Left lung (tissue), 4 donors: ENCODE measurements at regions not wholly inside any gene's neighbourhood (a gene's known extent, or its start where the extent isn't known, plus 50 kb on each side); places are given as distances from the start of the nearest gene placed in this dataset.

Experiments
- ATAC-seq: fragments of 200-7000 bp; cut with Tn5 transposase; one replicate; pipeline ENCODE4 v1.9.1; 2020; ENCODE audit warnings: moderate library complexity
- DNase-seq, 4 donors: peaks; one replicate each; pipeline ENCODE4 v3.0.0-alpha.2; 2013 to 2020
- H3K27ac ChIP-seq, 2 donors: fragments of 200-600 bp; sonication (generic) in 1 of 2; one replicate each; pipeline versions ENCODE4 v1.5.0 to v1.8.0; 2020 to 2021
- H3K27me3 ChIP-seq, 2 donors: fragments of 200-600 bp; sonication (generic) in 1 of 2; one replicate each; pipeline versions ENCODE4 v1.5.0 to v1.8.0; 2020 to 2021
- H3K36me3 ChIP-seq, 2 donors: fragments of 200-600 bp; sonication (generic) in 1 of 2; one replicate each; pipeline versions ENCODE4 v1.5.0 to v1.8.0; 2020 to 2021
- H3K4me1 ChIP-seq, 2 donors: fragments of 200-600 bp; one replicate each; pipeline ENCODE4 v1.8.0; 2021
- H3K4me3 ChIP-seq, 2 donors: fragments of 200-600 bp; sonication (generic) in 1 of 2; one replicate each; pipeline versions ENCODE4 v1.5.0 to v1.8.0; 2020 to 2021; ENCODE audit warnings: mild to moderate bottlenecking in 1 of 2
- H3K9me3 ChIP-seq, 2 donors: fragments of 200-600 bp; sonication (generic) in 1 of 2; one replicate each; pipeline versions ENCODE4 v1.5.0 to v1.8.0; 2020 to 2021
- intact Hi-C, 2 donors: fragments of 100-400 bp; cut with DNase I; formaldehyde crosslinking; loops; one replicate each; pipeline versions ENCODE4 v1.11.2 to v1.14.2; 2022
- TF ChIP-seq, protein P1 (sequence below), 2 donors: fragments of 200-600 bp; sonication (generic) in 1 of 2; IDR thresholded peaks; one replicate each; pipeline versions ENCODE4 v1.5.0 to v1.8.0; 2021; ENCODE audit warnings: antibody characterized with exemption in 2 of 2
- donor health status: DM: no; HTN: yes; CAD: no.
- donor health status: DM: no; HTN: no; CAD: no.

DNA sequence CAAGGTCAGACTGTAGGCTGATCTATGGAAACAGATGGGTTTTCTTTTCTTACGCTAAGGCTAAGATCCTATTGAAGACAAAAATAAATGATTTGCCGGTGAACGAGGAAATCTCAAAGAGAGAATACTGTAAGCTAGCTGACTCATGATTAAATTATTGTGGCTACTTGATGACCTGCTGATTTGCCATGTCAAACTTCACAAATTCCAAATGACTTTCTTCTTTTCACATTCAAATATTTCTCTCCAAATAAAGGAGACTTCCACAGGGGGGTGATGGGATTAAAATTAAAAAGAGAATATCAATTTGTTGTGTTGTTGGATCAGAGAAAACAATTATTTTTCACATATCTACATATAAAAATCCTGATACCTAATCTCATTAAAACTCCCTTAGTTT, 860.6 kb upstream of the ZWINT start:
- no peaks in the 10 kb centered on the region for H3K36me3 ChIP-seq
- intact Hi-C loops, result no loop called here
- TF ChIP-seq, protein P1, sequence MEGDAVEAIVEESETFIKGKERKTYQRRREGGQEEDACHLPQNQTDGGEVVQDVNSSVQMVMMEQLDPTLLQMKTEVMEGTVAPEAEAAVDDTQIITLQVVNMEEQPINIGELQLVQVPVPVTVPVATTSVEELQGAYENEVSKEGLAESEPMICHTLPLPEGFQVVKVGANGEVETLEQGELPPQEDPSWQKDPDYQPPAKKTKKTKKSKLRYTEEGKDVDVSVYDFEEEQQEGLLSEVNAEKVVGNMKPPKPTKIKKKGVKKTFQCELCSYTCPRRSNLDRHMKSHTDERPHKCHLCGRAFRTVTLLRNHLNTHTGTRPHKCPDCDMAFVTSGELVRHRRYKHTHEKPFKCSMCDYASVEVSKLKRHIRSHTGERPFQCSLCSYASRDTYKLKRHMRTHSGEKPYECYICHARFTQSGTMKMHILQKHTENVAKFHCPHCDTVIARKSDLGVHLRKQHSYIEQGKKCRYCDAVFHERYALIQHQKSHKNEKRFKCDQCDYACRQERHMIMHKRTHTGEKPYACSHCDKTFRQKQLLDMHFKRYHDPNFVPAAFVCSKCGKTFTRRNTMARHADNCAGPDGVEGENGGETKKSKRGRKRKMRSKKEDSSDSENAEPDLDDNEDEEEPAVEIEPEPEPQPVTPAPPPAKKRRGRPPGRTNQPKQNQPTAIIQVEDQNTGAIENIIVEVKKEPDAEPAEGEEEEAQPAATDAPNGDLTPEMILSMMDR (IDR thresholded peaks at IDR 0.05), result no peak
- DNase-seq (no peak), ATAC-seq (no peak)
- no peaks in the 10 kb centered on the region for H3K9me3 ChIP-seq
- no peaks in the 10 kb centered on the region for H3K27me3 ChIP-seq
- H3K4me1 ChIP-seq, result no peaks in the 10 kb centered on the region
- no peak overlapping the region for H3K27ac ChIP-seq
- no peak overlapping the region for H3K4me3 ChIP-seq

DNA sequence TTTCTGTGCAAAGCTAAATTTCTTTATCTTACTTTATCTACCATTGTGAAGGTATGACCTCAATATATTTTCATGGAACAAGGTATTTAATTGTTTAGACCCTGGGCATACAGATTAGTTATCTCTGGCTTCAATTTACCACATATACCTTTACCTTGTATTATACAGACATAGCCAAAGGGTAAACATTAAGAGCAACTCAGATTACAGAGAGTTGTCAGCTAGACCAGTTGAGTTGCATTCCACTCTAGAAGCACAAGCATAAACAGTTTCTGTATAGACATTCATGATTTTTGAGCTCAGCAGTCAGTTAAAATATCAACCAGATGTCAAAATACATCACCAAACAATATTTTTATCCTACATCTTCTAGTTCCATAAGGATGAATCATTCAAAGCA, 857.3 kb upstream of the ZWINT start:
- no peak for ATAC-seq
- H3K27me3 ChIP-seq, result no peaks in the 10 kb centered on the region
- no peaks in the 10 kb centered on the region for H3K36me3 ChIP-seq
- TF ChIP-seq, protein P1 (IDR thresholded peaks at IDR 0.05), result no peak
- no peaks in the 10 kb centered on the region for H3K4me1 ChIP-seq
- DNase-seq, result peak in 1 of 4 donors; percentile 7
- intact Hi-C loops, result no loop called here
- H3K4me3 ChIP-seq, result no peak overlapping the region
- H3K9me3 ChIP-seq, result peaks cover 0 to 1% of the 10 kb centered on the region in 2 donors
- H3K27ac ChIP-seq, result no peak overlapping the region

DNA sequence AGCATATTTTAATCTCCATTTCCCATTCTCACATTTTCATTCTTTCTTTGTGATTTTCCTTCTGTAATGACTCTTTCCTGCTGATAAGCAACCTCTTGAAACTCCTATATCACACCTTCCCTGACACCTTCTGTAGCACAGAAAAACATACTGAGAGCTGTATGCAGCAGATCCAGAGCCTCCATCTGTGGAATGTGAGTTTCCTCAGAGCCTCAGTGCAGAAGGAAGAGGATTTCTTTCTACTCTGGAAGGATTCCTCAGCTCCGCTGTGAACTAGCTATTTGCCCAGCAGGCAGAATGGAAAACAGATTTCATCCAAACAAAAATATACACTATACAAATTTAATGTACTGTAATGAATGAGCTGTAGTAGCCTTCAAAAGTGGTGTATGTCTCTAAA, 841.3 kb upstream of the ZWINT start:
- TF ChIP-seq, protein P1 (IDR thresholded peaks at IDR 0.05), result no peak
- no peaks in the 10 kb centered on the region for H3K27me3 ChIP-seq
- no peak overlapping the region for H3K27ac ChIP-seq
- no peaks in the 10 kb centered on the region for H3K36me3 ChIP-seq
- no peaks in the 10 kb centered on the region for H3K4me1 ChIP-seq
- H3K9me3 ChIP-seq, result no peaks in the 10 kb centered on the region
- no peak for ATAC-seq
- DNase-seq, result no peak
- H3K4me3 ChIP-seq, result no peak overlapping the region
- intact Hi-C loops, result no loop called here

DNA sequence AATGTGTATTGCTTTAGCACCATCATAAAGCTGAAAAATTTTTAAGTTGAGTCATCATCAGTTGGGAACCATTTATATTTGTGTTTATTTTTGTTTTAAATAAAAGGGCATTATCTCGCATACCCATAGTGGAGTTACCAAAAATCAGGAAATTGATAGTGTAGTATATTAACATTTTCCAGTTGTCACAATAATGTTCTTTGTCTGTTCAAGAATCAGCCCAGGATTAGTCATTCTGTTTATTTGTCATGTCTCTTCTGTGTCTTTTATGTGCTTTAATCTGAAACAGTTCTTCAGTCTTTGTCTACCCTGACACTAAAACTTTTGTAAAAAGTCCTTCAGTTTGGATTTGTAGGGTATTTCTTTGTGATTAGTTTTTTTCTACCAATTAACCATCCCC, 827.8 kb upstream of the ZWINT start:
- no peak for ATAC-seq
- TF ChIP-seq, protein P1 (IDR thresholded peaks at IDR 0.05), result no peak
- DNase-seq, result no peak
- no peaks in the 10 kb centered on the region for H3K9me3 ChIP-seq
- H3K27me3 ChIP-seq, result no peaks in the 10 kb centered on the region
- H3K36me3 ChIP-seq, result no peaks in the 10 kb centered on the region
- no peak overlapping the region for H3K4me3 ChIP-seq
- no peak overlapping the region for H3K27ac ChIP-seq
- no peaks in the 10 kb centered on the region for H3K4me1 ChIP-seq
- intact Hi-C loops, result no loop called here

DNA sequence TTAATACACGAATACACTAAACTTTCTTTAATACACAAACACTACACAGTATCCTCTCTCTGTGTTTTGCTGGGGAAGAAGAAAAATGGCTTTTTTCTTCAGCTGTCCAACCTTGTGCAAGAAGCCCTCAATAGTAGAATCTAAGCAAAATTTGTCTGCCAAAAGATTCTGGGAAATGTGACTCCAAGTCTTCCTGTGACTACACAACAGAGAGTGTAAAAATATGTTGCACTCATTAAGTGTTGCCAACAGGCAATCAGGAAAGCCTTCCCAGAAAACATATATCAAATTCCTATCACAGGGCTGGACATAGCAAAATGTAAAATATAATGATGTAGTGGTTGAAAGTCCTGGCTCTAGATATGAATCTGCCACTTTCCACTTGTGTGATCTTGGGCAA, 825.1 kb upstream of the ZWINT start:
- intact Hi-C loops, result no loop called here
- H3K4me3 ChIP-seq, result no peak overlapping the region
- DNase-seq, result peak in 2 of 4 donors; percentile 40 to 65
- H3K27ac ChIP-seq, result no peak overlapping the region
- H3K9me3 ChIP-seq, result no peaks in the 10 kb centered on the region
- H3K4me1 ChIP-seq, result no peaks in the 10 kb centered on the region
- TF ChIP-seq, protein P1 (IDR thresholded peaks at IDR 0.05), result no peak
- no peaks in the 10 kb centered on the region for H3K36me3 ChIP-seq
- no peak for ATAC-seq
- no peaks in the 10 kb centered on the region for H3K27me3 ChIP-seq
